Tibial nerve (tissue), 4 donors: ENCODE measurements at regions not wholly inside any gene's neighbourhood (a gene's known extent, or its start where the extent isn't known, plus 50 kb on each side); places are given as distances from the start of the nearest gene placed in this dataset.

Experiments used
- EP300 ChIP-seq, 2 donors: sonication (generic); formaldehyde crosslinking; IDR thresholded peaks; one replicate each; pipeline ENCODE4 v1.6.1; 2017; ENCODE audit warnings: antibody characterized with exemption in 2 of 2, mild to moderate bottlenecking in 1 of 2
- POLR2A ChIP-seq, 2 donors: fragments of 450-650 bp; IDR thresholded peaks; one replicate each; pipeline ENCODE4 v1.6.1; 2017; ENCODE audit warnings: antibody characterized with exemption in 2 of 2, mild to moderate bottlenecking in 2 of 2, moderate library complexity in 2 of 2
- TF ChIP-seq, protein P1 (sequence below), 5 experiments: fragments of 200-600 bp in 3 of 5; fragments of 450-650 bp in 2 of 5; sonication (generic) in 3 of 5; IDR thresholded peaks; one replicate each; pipeline ENCODE4 v1.5.1; 2016 to 2019; ENCODE audit warnings: antibody characterized with exemption in 5 of 5, mild to moderate bottlenecking in 3 of 5, moderate library complexity in 2 of 5

DNA sequence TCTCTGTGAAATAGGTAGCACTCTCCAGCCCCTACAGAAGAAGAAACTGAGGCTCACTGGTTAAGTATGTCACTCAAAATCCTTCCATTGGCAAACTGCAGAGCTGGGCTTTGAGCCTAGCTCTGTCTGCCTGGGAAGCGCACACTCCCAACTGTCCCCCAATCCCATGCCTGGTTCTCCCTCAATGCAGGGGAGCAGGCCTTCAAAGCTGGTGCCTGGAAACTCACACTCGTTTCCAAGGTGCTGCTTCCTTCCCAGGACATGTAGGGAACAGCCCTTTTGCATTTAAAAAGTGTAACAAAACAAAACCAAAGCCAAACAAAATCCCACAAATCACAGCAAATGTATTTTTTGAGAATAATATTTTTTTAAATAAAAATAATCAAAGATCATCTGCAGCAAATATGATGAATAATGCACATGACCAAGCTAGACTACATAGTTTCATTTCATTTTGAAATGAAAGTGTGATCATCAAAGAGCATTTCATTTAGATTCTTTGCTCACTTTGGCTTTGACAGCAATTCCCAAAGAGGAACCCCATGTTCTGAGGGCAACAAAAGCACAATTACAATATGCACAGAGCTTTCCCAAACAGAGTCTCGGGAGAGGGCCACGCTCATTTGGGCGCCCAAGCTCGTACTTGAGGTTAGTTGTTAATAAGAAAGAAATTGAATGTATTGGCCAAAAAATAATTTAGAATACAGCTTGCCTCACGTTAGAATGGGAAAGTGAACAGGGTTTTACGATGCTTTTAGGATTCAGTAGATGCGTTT, 96.7 kb upstream of the ACKR3 start:
- TF ChIP-seq, protein P1, sequence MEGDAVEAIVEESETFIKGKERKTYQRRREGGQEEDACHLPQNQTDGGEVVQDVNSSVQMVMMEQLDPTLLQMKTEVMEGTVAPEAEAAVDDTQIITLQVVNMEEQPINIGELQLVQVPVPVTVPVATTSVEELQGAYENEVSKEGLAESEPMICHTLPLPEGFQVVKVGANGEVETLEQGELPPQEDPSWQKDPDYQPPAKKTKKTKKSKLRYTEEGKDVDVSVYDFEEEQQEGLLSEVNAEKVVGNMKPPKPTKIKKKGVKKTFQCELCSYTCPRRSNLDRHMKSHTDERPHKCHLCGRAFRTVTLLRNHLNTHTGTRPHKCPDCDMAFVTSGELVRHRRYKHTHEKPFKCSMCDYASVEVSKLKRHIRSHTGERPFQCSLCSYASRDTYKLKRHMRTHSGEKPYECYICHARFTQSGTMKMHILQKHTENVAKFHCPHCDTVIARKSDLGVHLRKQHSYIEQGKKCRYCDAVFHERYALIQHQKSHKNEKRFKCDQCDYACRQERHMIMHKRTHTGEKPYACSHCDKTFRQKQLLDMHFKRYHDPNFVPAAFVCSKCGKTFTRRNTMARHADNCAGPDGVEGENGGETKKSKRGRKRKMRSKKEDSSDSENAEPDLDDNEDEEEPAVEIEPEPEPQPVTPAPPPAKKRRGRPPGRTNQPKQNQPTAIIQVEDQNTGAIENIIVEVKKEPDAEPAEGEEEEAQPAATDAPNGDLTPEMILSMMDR (IDR thresholded peaks at IDR 0.05), result no peak
- TF ChIP-seq POLR2A (IDR thresholded peaks at IDR 0.05) (no peak), EP300 (IDR thresholded peaks at IDR 0.05) (no peak)
